ENCODE measurements at regions not wholly inside any gene's neighbourhood (a gene's known extent, or its start where the extent isn't known, plus 50 kb on each side); places are given as distances from the start of the nearest gene placed in this dataset.
"Not testable (repeated sequence)": the region's sequence is repeated elsewhere in the genome, so short reads cannot be mapped to it uniquely, and the experiment has no call there.

GRCh38 chr2:43004879-43005244 lies 212.5 kb upstream of the HAAO start:
- TF ChIP-seq, protein P1, sequence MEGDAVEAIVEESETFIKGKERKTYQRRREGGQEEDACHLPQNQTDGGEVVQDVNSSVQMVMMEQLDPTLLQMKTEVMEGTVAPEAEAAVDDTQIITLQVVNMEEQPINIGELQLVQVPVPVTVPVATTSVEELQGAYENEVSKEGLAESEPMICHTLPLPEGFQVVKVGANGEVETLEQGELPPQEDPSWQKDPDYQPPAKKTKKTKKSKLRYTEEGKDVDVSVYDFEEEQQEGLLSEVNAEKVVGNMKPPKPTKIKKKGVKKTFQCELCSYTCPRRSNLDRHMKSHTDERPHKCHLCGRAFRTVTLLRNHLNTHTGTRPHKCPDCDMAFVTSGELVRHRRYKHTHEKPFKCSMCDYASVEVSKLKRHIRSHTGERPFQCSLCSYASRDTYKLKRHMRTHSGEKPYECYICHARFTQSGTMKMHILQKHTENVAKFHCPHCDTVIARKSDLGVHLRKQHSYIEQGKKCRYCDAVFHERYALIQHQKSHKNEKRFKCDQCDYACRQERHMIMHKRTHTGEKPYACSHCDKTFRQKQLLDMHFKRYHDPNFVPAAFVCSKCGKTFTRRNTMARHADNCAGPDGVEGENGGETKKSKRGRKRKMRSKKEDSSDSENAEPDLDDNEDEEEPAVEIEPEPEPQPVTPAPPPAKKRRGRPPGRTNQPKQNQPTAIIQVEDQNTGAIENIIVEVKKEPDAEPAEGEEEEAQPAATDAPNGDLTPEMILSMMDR (conservative IDR thresholded peaks at IDR 0.05; ENCODE audit: low read depth, low read length), result no peak
- no peak for DNase-seq (ENCODE audit: low read depth)
- H3K4me3 ChIP-seq (ENCODE audit: low read depth, low read length), result no peak overlapping the region

DNA sequence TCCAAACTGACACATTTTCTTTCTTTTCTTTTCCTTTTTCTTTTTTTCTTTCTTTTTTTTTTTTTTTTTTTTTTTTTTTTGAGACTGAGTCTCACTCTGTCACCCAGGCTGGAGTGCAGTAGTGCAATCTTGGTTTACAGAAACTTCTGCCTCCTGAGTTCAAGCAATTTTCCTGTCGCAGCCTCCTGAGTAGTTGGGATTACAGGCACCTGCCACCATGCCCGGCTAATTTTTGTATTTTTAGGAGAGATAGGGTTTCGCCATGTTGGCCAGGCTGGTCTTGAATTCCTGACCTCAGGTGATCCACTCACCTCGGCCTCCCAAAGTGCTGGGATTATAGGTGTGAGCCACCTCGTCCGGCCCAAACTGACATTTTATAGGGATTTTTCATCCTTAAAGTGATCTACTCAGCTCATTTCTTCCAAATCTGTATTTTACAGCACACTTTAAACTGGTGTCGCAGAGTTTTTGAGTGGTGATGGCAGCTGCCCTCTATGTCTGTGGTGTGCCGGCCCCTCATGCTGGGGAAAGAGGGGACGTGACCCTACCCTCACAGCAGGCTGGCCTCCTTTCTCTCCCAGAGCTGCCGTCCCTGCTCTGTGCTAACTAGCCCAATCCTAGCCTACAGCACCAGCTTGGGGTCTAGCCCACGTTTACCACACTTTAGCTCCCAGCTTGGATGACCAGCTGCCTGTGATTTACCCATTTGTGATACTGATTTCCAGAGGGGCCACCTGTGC lies 211.9 kb upstream of the HAAO start:
- H3K4me3 ChIP-seq (ENCODE audit: low read depth, low read length); DNase-seq (ENCODE audit: low read depth): not testable (repeated sequence)

DNA sequence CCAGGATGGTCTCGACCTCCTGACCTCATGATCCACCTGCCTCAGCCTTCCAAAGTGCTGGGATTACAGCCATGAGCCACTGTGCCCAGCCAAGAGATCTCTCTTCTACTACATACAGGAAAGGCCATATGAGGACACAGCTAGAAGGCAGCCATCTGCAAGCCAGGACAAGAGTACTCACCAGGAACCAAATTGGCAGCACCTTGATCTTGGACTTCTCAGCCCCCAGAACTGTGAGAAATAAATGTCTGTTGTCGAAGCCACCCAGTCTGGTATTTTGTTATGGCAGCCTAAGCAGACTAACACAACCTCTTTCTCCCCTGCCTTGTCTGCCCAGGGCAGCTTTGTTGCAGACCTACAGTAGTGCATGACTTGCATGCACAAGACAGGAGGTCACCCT lies 211.3 kb upstream of the HAAO start:
- H3K4me3 ChIP-seq (ENCODE audit: low read depth, low read length), result no peak overlapping the region
- TF ChIP-seq, protein P1 (conservative IDR thresholded peaks at IDR 0.05; ENCODE audit: low read depth, low read length), result no peak
- DNase-seq (ENCODE audit: low read depth), result no peak

- TF ChIP-seq, protein P1 (conservative IDR thresholded peaks at IDR 0.05; ENCODE audit: low read depth, low read length), result no peak
- no peak overlapping the region for H3K4me3 ChIP-seq (ENCODE audit: low read depth, low read length)
- no peak for DNase-seq (ENCODE audit: low read depth)
These were observed 209.5 kb upstream of the HAAO start for GRCh38 chr2:43001787-43002468.

- no peak overlapping the region for H3K4me3 ChIP-seq (ENCODE audit: low read depth, low read length)
- TF ChIP-seq, protein P1 (conservative IDR thresholded peaks at IDR 0.05; ENCODE audit: low read depth, low read length), result no peak
- no peak for DNase-seq (ENCODE audit: low read depth)
These were observed 208.6 kb upstream of the HAAO start for GRCh38 chr2:43001055-43001378.

- TF ChIP-seq, protein P1 (conservative IDR thresholded peaks at IDR 0.05; ENCODE audit: low read depth, low read length), result no peak
- no peak for DNase-seq (ENCODE audit: low read depth)
- no peak overlapping the region for H3K4me3 ChIP-seq (ENCODE audit: low read depth, low read length)
These were observed 208.1 kb upstream of the HAAO start for GRCh38 chr2:43000242-43001054.

GRCh38 chr2:42999856-43000241 lies 207.5 kb upstream of the HAAO start:
- TF ChIP-seq, protein P1 (conservative IDR thresholded peaks at IDR 0.05; ENCODE audit: low read depth, low read length), result no peak
- no peak for DNase-seq (ENCODE audit: low read depth)
- H3K4me3 ChIP-seq (ENCODE audit: low read depth, low read length), result no peak overlapping the region

All from choroid plexus epithelial cell (primary cell).